Transverse colon (tissue), 4 donors: ENCODE measurements at regions not wholly inside any gene's neighbourhood (a gene's known extent, or its start where the extent isn't known, plus 50 kb on each side); places are given as distances from the start of the nearest gene placed in this dataset.
A peak's percentile ranks its signal among the peaks of the same experiment; 100 is the strongest.

Experiments used
- DNase-seq: peaks from one replicate; pipeline ENCODE4 v3.0.0-alpha.2; 2019
- H3K27ac ChIP-seq, 4 donors: fragments of 200-600 bp; sonication (generic); 2 replicates each; pipeline ENCODE4 v1.5.1; 2016 to 2018; ENCODE audit warnings: inconsistent platforms in 4 of 4
- H3K27me3 ChIP-seq: fragments of 200-600 bp; sonication (generic); 2 replicates; pipeline ENCODE4 v1.5.1; 2017; ENCODE audit warnings: inconsistent platforms
- H3K36me3 ChIP-seq, 4 donors: fragments of 200-600 bp; sonication (generic); 2 replicates each; pipeline ENCODE4 v1.5.1; 2017 to 2019; ENCODE audit warnings: inconsistent platforms in 4 of 4
- H3K4me1 ChIP-seq, 4 donors: fragments of 200-600 bp; sonication (generic); 2 replicates each; pipeline ENCODE4 v1.5.1; 2017 to 2020; ENCODE audit warnings: inconsistent platforms in 4 of 4
- H3K4me3 ChIP-seq, 4 donors: fragments of 200-600 bp; sonication (generic); 1 replicate in 1 of 4; 2 replicates in 3 of 4; pipeline versions ENCODE4 v1.5.1 to v1.6.1; 2017 to 2019; ENCODE audit warnings: inconsistent platforms in 4 of 4
- H3K9me3 ChIP-seq, 2 donors: fragments of 200-600 bp; sonication (generic); 2 replicates each; pipeline ENCODE4 v1.5.1; 2017 to 2019; ENCODE audit warnings: inconsistent platforms in 2 of 2
- CTCF ChIP-seq, 5 experiments: fragments of 200-600 bp in 3 of 5; fragments of 450-650 bp in 2 of 5; sonication (generic) in 3 of 5; IDR thresholded peaks; 1 replicate in 2 of 5; 2 replicates in 3 of 5; pipeline ENCODE4 v1.5.1; 2016 to 2017; ENCODE audit warnings: antibody characterized with exemption in 5 of 5, inconsistent platforms in 3 of 5, mild to moderate bottlenecking in 2 of 5, moderate library complexity in 1 of 5
- EP300 ChIP-seq: sonication (generic); formaldehyde crosslinking; IDR thresholded peaks from one replicate; pipeline ENCODE4 v1.6.1; 2017; ENCODE audit warnings: antibody characterized with exemption, low read depth
- POLR2A ChIP-seq: fragments of 450-650 bp; IDR thresholded peaks from one replicate; pipeline ENCODE4 v1.6.1; 2016; ENCODE audit warnings: antibody characterized with exemption, mild to moderate bottlenecking, moderate library complexity
- POLR2AphosphoS5 ChIP-seq, 3 donors: sonication (generic); formaldehyde crosslinking; IDR thresholded peaks; one replicate each; pipeline ENCODE4 v1.6.1; 2016; ENCODE audit warnings: antibody characterized with exemption in 3 of 3
- WGBS, 2 donors: methylation state at CpG; one replicate each; pipeline ENCODE4 v1.1.5; 2018; ENCODE audit warnings: low coverage in 1 of 2; 5-methylcytosine and 5-hydroxymethylcytosine counted together
- in situ Hi-C, 4 donors: fragments of 200-750 bp; cut with MboI; loops; one replicate each; pipeline versions ENCODE4 v1.15.0 to v1.15.1; 2017; ENCODE audit warnings: low sequenced_read_pairs in 3 of 4, low pct_ligation_motif_present in 1 of 4, low pct_unique_long_range_greater_than_20kb in 1 of 4
- intact Hi-C: fragments of 100-400 bp; cut with DNase I; formaldehyde crosslinking; loops from one replicate; pipeline ENCODE4 v1.15.1; 2023; ENCODE audit warnings: low total_unique reads

- intact Hi-C loops, result no loop called here
Observed at GRCh38 chr17:72259922-72260321, 139.1 kb downstream of the SOX9 start.

DNA sequence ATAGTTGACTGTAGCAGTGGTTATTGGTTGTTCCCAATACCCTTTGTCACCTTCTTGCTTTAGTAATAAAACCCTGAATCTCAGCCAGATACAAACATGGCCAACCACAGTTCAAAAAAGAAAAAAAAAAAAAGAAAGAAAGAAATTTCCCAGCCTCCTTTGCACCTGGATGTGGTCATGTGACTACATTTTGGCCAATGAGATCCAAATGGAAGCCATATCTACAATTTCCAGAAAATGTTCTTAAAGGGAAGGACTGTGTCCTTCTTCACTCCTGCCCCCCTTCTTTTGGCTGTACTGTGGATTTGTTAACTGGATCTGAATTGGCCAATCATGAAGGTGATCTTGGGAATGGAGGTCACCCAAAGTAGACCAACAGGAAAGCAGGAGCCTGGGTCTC lies 141.9 kb downstream of the SOX9 start:
- no peak overlapping the region for H3K27ac ChIP-seq
- DNase-seq, result no peak
- no peaks in the 10 kb centered on the region for H3K36me3 ChIP-seq
- no peaks in the 10 kb centered on the region for H3K9me3 ChIP-seq
- peaks cover 0 to 19% (median 0%) of the 10 kb centered on the region in 4 donors for H3K4me1 ChIP-seq
- peaks cover 9% of the 10 kb centered on the region for H3K27me3 ChIP-seq
- H3K4me3 ChIP-seq, result no peak overlapping the region
- in situ Hi-C loops (loop anchor here in 1 of 4 donors (25.0 kb wide), 1 partner anchor 275 kb away; no protein-coding TSS in a partner anchor), intact Hi-C loops (no loop called here)
- TF ChIP-seq POLR2AphosphoS5 (IDR thresholded peaks at IDR 0.05) (no peak), EP300 (no peak), CTCF (IDR thresholded peaks at IDR 0.05) (no peak), POLR2A (no peak)

More at GRCh38 chr17:72259922-72260321, 139.1 kb downstream of the SOX9 start:
- Histone ChIP-seq H3K36me3 (no peaks in the 10 kb centered on the region), H3K27me3 (no peaks in the 10 kb centered on the region), H3K9me3 (no peaks in the 10 kb centered on the region), H3K4me1 (peaks cover 0 to 23% (median 5%) of the 10 kb centered on the region in 4 donors), H3K27ac (peak overlapping the region in 2 of 4 donors; percentile 30 to 47), H3K4me3 (no peak overlapping the region)
- TF ChIP-seq EP300, result no peak
- peak in 2 of 3 donors; percentile 9 to 16 for TF ChIP-seq POLR2AphosphoS5 (IDR thresholded peaks at IDR 0.05)
- in situ Hi-C loops, result loop anchor here in 1 of 4 donors (25.0 kb wide), 1 partner anchor 277 kb away; no protein-coding TSS in a partner anchor
- DNase-seq, result peak; percentile 11
- 26 to 43% methylated on average over 6 of the region's 6 CpGs for WGBS, 2 donors

DNA sequence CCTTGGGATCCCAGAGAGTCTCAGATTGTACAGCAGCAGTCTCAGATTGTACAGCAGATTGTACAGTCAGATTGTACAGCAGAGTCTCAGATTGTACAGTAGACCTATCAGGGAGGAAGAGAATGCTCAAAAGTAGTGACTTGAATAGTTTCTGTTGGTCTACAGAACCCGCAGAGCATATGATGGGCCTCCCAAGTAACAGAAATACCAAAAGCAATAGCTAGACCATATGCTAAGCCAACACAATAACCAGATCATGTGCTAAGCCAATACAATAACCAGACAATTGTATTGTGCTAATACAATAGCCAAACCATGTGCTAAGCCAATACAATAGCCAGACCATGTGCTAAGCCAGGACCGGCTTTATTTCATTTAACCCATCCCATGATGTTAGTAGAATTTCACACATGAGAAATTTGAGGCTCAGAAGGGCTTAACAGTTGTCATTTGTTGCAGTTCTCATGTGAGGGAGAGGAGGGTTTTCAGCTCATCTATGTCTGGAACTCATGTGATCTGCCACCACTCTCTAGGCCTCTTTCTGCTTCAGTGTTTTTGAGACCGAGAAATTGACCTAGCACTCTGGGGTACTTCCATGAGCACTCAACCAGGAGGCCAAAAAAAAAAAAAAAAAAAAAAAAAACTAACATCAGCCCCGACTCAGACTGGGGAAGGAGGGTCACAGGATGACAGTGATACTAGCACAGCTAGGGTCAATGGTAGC lies 144.0 kb downstream of the SOX9 start:
- no peaks in the 10 kb centered on the region for H3K36me3 ChIP-seq
- H3K4me3 ChIP-seq, result no peak overlapping the region
- no peak for TF ChIP-seq POLR2A
- TF ChIP-seq CTCF (IDR thresholded peaks at IDR 0.05), result no peak
- no peak for TF ChIP-seq POLR2AphosphoS5 (IDR thresholded peaks at IDR 0.05)
- TF ChIP-seq EP300, result no peak
- no peak for DNase-seq
- H3K27ac ChIP-seq, result no peak overlapping the region
- no peaks in the 10 kb centered on the region for H3K9me3 ChIP-seq
- intact Hi-C loops (no loop called here), in situ Hi-C loops (loop anchor here in 1 of 4 donors (25.0 kb wide), 1 partner anchor 272 kb away; no protein-coding TSS in a partner anchor)
- WGBS, 2 donors, result 74 to 100% methylated on average over 1 to 4 of the region's 4 CpGs
- peaks cover 0 to 14% (median 0%) of the 10 kb centered on the region in 4 donors for H3K4me1 ChIP-seq
- peaks cover 9% of the 10 kb centered on the region for H3K27me3 ChIP-seq

DNA sequence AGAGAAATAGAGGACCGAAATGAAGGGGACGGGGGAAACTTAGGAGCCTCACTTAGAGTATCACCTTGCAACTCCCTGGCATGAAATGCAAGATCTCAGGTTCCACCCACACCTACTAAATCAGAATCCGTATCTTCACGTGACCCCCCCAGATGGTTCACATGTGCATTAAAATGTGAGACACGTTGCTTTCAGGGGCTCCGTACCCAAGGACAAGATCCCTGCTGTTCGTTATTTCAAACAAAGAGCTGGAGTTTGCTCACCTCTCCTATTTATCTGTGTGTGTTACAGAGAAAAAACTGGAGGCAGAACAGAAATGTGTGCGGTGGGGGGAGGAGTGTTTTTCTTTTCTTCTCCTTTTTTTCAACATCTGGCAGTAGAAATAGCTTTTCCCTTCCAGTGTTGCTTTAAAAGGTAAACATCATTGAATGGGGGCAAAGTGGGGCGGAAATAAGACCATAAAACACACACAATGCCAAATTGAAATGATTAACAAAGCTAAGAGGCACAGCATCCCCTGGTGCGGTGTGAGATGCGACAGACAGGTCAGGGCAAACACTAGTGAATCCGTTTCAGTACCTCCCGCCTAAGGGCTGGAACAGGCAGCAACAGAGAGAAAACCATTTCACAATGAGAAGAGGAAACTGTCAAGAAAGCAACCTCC lies 145.4 kb downstream of the SOX9 start:
- intact Hi-C loops, result no loop called here
- no peaks in the 10 kb centered on the region for H3K9me3 ChIP-seq
- WGBS, 2 donors, result 17 to 30% methylated on average over 2 to 13 of the region's 13 CpGs
- H3K27ac ChIP-seq, result no peak overlapping the region
- H3K36me3 ChIP-seq, result no peaks in the 10 kb centered on the region
- in situ Hi-C loops, result loop anchor here in 1 of 4 donors (25.0 kb wide), 1 partner anchor 271 kb away; no protein-coding TSS in a partner anchor
- DNase-seq, result no peak
- peaks cover 9% of the 10 kb centered on the region for H3K27me3 ChIP-seq
- H3K4me3 ChIP-seq, result no peak overlapping the region
- TF ChIP-seq POLR2A (no peak), EP300 (no peak), POLR2AphosphoS5 (IDR thresholded peaks at IDR 0.05) (no peak), CTCF (IDR thresholded peaks at IDR 0.05) (no peak)
- H3K4me1 ChIP-seq, result peaks cover 0 to 5% (median 0%) of the 10 kb centered on the region in 4 donors
